ENCODE measurements at regions not wholly inside any gene's neighbourhood (a gene's known extent, or its start where the extent isn't known, plus 50 kb on each side); places are given as distances from the start of the nearest gene placed in this dataset.
A peak's percentile ranks its signal among the peaks of the same experiment; 100 is the strongest.

- H4K20me1 ChIP-seq (ENCODE audit: low read length) = no peaks in the 10 kb centered on the region
- H3F3A ChIP-seq (ENCODE audit: low read length, unreplicated experiment) = no peaks in the 10 kb centered on the region
- H3K4me3 ChIP-seq (ENCODE audit: low read length) = no peak overlapping the region
- intact Hi-C loops (cut with micrococcal nuclease) = no loop called here
- no peak overlapping the region for H3K27ac ChIP-seq (ENCODE audit: low read length)
- ChIA-PET POLR2A (ENCODE audit: unreplicated experiment) (no interaction called here), CTCF (no interaction called here)
- no TSS peak for BruUV-seq (replicated peaks)
- no peak overlapping the region for H3K4me2 ChIP-seq (ENCODE audit: low read length)
- H2AFZ ChIP-seq (ENCODE audit: low read length) = no peak overlapping the region
- H3K79me2 ChIP-seq (ENCODE audit: low read length) = no peaks in the 10 kb centered on the region
- no peak for ATAC-seq
- no peaks in the 10 kb centered on the region for H3K36me3 ChIP-seq (ENCODE audit: low read depth, low read length)
- TF ChIP-seq EZH2 (IDR thresholded peaks at IDR 0.05; ENCODE audit: low read length, unreplicated experiment) (no peak), CTCF (conservative IDR thresholded peaks at IDR 0.05; ENCODE audit: low read depth, low read length) (no peak), EZH2phosphoT487 (IDR thresholded peaks at IDR 0.05; ENCODE audit: borderline replicate concordance, low read length) (no peak)
- H3K4me1 ChIP-seq (ENCODE audit: insufficient read depth, low read length) = peaks cover 17% of the 10 kb centered on the region
- H3K9ac ChIP-seq (ENCODE audit: low read length) = no peak overlapping the region
- H3K27me3 ChIP-seq (ENCODE audit: low read length) = no peaks in the 10 kb centered on the region
- no peaks in the 10 kb centered on the region for H3K9me2 ChIP-seq (replicated peaks; ENCODE audit: low read length)
- DNase-seq = no peak
- no peaks in the 10 kb centered on the region for H3K9me3 ChIP-seq (ENCODE audit: low read length)
Observed at GRCh38 chr2:162926907-162927306, 88.3 kb upstream of the KCNH7 start.

GRCh38 chr2:162926501-162926900 is 87.9 kb upstream of the KCNH7 start:
- Histone ChIP-seq H3K27me3 (ENCODE audit: low read length) (no peaks in the 10 kb centered on the region), H3F3A (ENCODE audit: low read length, unreplicated experiment) (no peaks in the 10 kb centered on the region), H3K79me2 (ENCODE audit: low read length) (no peaks in the 10 kb centered on the region), H3K4me1 (ENCODE audit: insufficient read depth, low read length) (peaks cover 17% of the 10 kb centered on the region), H3K9me3 (ENCODE audit: low read length) (no peaks in the 10 kb centered on the region), H4K20me1 (ENCODE audit: low read length) (no peaks in the 10 kb centered on the region), H3K9ac (ENCODE audit: low read length) (no peak overlapping the region), H3K27ac (ENCODE audit: low read length) (0 out of 2 replicates have a peak overlapping the region, but pooled peaks have one; percentile 14), H3K4me2 (ENCODE audit: low read length) (peak overlapping the region; percentile 41), H3K36me3 (ENCODE audit: low read depth, low read length) (no peaks in the 10 kb centered on the region), H3K4me3 (ENCODE audit: low read length) (no peak overlapping the region), H2AFZ (ENCODE audit: low read length) (0 out of 2 replicates have a peak overlapping the region, but pooled peaks have one; percentile 29), H3K9me2 (replicated peaks; ENCODE audit: low read length) (no peaks in the 10 kb centered on the region)
- intact Hi-C loops (cut with micrococcal nuclease) = no loop called here
- ChIA-PET CTCF (no interaction called here), POLR2A (ENCODE audit: unreplicated experiment) (no interaction called here)
- ATAC-seq = peak; percentile 85
- DNase-seq = peak; percentile 96
- no TSS peak for BruUV-seq (replicated peaks)
- no peak for TF ChIP-seq CTCF (conservative IDR thresholded peaks at IDR 0.05; ENCODE audit: low read depth, low read length)
- no peak for TF ChIP-seq EZH2 (IDR thresholded peaks at IDR 0.05; ENCODE audit: low read length, unreplicated experiment)

- Histone ChIP-seq H3K9me2 (replicated peaks; ENCODE audit: low read length) (no peaks in the 10 kb centered on the region), H3K4me3 (ENCODE audit: low read length) (no peak overlapping the region), H3F3A (ENCODE audit: low read length, unreplicated experiment) (no peaks in the 10 kb centered on the region), H3K27ac (ENCODE audit: low read length) (no peak overlapping the region), H3K27me3 (ENCODE audit: low read length) (no peaks in the 10 kb centered on the region), H3K9ac (ENCODE audit: low read length) (no peak overlapping the region), H3K4me2 (ENCODE audit: low read length) (no peak overlapping the region), H3K36me3 (ENCODE audit: low read depth, low read length) (no peaks in the 10 kb centered on the region), H2AFZ (ENCODE audit: low read length) (no peak overlapping the region), H4K20me1 (ENCODE audit: low read length) (no peaks in the 10 kb centered on the region), H3K4me1 (ENCODE audit: insufficient read depth, low read length) (peaks cover 17% of the 10 kb centered on the region), H3K79me2 (ENCODE audit: low read length) (no peaks in the 10 kb centered on the region), H3K9me3 (ENCODE audit: low read length) (no peaks in the 10 kb centered on the region)
- POLR2A ChIA-PET (ENCODE audit: unreplicated experiment) = no interaction called here
- CTCF ChIA-PET = no interaction called here
- BruUV-seq (replicated peaks) = no TSS peak
- intact Hi-C loops (cut with micrococcal nuclease) = no loop called here
- ATAC-seq (no peak), DNase-seq (no peak)
- no peak for TF ChIP-seq EZH2 (IDR thresholded peaks at IDR 0.05; ENCODE audit: low read length, unreplicated experiment)
- no peak for TF ChIP-seq CTCF (conservative IDR thresholded peaks at IDR 0.05; ENCODE audit: low read depth, low read length)
- TF ChIP-seq EZH2phosphoT487 (IDR thresholded peaks at IDR 0.05; ENCODE audit: borderline replicate concordance, low read length) = no peak
Observed at GRCh38 chr2:162925595-162925994, 87.0 kb upstream of the KCNH7 start.

Data from PC-3 (cell line).